ENCODE measurements at regions not wholly inside any gene's neighbourhood (a gene's known extent, or its start where the extent isn't known, plus 50 kb on each side); places are given as distances from the start of the nearest gene placed in this dataset.
"Not testable (repeated sequence)": the region's sequence is repeated elsewhere in the genome, so short reads cannot be mapped to it uniquely, and the experiment has no call there.

GRCh38 chr11:11004069-11004468 lies 146.2 kb upstream of the ZBED5 start:
- no peak for DNase-seq (ENCODE audit: low spot score)

DNA sequence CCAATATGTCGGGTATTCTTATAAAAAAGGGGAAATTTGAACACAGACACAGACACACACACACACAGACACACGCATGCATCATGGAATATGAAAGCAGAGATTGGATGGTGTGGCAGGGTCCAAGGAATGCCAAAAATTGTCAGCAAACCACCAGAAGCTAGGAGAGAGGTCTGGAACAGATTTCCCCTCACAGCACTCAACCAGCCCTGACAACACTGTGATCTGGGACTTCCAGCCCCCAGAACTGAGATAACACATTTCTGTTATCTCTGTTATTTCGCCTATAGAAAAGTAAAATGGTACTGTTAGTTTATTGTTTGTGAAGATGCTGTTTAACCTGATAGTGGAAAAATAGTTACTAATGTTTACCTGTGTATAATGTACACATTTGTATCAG lies 145.4 kb upstream of the ZBED5 start:
- DNase-seq (ENCODE audit: low spot score): no peak

DNA sequence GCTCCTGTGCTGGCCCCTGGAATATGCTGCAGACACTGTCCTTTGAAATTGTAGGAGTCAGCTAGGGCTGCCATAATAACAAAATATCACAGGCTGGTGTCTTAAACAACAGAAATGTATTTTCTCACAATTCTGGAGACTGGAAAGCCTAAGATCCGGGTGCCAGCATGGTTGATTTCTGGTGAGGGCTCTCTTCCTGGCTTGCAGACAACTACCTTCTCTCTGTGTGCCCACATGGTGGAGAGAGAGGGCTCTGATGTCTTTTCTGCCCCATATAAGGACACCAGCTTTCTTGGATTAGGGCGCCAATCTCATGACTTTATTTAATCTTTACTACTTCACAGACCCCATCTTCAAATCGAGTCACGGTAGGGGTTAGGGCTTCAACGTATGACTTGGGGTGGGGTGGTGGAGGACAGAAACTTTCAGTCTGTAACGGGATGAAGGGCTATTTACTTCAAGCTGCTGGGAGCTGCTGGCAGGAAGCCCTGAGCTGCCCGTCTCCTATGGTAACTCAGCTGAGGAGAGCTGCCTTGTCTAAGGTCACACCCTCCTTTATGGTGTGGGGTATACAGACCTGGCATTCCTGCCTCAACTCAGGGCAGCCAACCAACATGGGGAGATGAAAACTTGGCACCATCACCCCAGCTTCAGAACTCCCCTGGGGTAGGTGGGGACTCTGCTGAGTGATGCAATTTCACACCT lies 142.9 kb upstream of the ZBED5 start:
- no peak for DNase-seq (ENCODE audit: low spot score)

- DNase-seq (ENCODE audit: low spot score): no peak
Measured at GRCh38 chr11:10998674-10999073, 140.8 kb upstream of the ZBED5 start.

DNA sequence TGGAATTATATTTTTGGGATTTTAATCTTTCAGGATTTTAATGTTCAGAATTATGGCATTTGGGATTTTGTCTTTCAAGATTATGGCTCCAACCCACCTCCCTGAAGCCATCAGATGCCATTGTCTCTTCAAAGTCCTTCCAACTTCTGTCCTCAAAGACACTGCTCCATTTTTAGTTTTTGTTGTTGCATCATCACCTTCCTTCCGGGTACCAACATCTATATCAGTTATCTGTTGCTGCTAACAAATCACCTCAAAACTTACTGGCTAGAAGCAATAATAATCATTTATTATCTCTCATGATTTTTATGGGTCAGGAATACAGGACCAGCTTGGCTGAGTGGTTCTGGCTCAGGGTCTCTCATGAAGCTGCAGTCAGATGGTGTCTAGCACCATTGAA lies 138.8 kb upstream of the ZBED5 start:
- no peak for DNase-seq (ENCODE audit: low spot score)

- no peak for DNase-seq (ENCODE audit: low spot score)
Measured at GRCh38 chr11:10993640-10994039, 135.8 kb upstream of the ZBED5 start.

DNA sequence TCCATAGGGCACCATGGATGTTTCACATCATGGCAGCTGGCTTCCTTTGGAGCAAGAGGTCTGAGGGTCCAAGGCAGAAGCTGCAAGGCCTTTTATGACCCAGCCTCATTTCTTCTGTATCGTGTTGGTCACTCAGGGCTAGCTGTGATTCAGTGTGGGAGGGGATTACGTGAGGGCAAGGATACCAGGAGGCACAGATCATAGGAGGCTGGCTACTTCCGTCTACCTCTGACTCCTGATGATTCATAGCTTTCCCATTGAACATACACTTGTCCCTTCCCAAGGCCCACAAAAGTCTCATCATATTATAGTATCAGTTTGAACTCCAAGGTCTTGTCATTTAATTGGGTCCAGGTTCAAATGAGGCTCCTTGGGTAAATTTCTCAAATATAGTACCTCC lies 135.3 kb upstream of the ZBED5 start:
- no peak for DNase-seq (ENCODE audit: low spot score)

GRCh38 chr11:10991393-10991792 lies 133.5 kb upstream of the ZBED5 start:
- DNase-seq (ENCODE audit: low spot score): no peak

DNA sequence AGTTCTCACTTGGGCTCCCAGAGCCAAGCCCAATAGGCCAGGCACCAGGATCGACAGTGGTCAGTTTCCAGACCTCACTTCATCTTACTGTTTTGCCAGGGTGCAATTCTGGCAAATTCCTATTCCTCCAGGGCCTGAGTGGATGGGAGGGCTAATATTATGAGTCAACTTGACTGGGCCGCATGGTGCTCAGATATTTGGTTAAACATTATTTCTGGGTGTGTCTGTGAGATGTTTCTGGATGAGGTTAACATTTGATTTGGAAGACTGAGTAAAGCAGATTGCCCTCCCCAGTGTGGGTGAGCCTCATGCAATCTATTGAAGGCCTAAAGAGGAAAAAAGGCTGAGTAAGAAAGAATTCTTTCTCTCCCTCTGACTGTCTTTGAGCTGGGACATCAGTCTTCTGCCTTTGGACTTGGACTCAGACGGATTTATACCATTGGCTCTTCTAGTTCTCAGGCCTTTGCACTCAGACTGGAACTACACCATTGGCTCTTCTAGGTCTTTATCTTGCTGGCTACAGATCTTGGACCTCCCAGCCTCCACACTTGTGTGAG lies 132.9 kb upstream of the ZBED5 start:
- DNase-seq (ENCODE audit: low spot score): no peak

DNA sequence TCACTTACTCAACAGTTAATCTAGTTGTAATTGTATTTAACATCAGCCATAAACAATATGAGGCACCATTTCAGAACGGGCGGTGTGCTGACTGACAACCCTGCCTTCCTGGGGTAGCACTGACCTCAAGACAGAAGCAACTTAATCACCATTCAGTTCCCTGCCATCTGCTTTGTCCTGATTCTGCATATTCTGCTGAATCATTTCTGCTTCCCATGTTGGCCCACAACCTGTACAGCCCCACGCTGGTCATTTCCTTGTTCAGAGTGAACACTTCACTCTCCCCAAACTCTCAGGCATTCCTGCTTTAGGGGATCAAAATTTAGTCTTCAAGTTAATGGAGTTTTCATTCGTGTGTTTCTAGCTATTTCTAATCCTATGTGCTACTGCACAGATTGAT lies 132.3 kb upstream of the ZBED5 start:
- no peak for DNase-seq (ENCODE audit: low spot score)

- DNase-seq (ENCODE audit: low spot score): no peak
Measured at GRCh38 chr11:10986006-10986405, 128.2 kb upstream of the ZBED5 start.

DNA sequence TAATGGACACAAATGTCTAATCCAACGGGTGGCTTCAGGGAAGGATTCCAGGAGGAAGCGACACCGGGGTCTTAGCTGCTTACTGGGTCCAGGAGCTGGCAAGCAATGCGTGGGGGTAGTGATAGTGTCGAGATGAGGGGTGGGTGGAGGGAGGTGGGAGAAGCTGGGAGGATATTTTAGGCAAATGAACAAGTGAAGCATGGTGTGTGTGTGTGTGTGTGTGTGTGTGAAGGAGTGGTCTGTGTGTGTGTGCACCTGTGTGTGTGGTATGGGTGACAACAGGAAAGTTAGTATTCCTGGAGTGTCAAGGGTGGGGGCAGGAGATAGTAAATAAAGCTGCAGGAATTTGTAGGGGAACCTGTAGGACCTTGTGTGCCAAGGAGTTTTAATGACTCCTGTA lies 126.9 kb upstream of the ZBED5 start:
- DNase-seq (ENCODE audit: low spot score): no peak

GRCh38 chr11:10984250-10984649 lies 126.4 kb upstream of the ZBED5 start:
- DNase-seq (ENCODE audit: low spot score): no peak

- no peak for DNase-seq (ENCODE audit: low spot score)
Measured at GRCh38 chr11:10982704-10983510, 125.1 kb upstream of the ZBED5 start.

GRCh38 chr11:10979529-10979928 lies 121.7 kb upstream of the ZBED5 start:
- no peak for DNase-seq (ENCODE audit: low spot score)

- no peak for DNase-seq (ENCODE audit: low spot score)
Measured at GRCh38 chr11:10978198-10978597, 120.3 kb upstream of the ZBED5 start.

DNA sequence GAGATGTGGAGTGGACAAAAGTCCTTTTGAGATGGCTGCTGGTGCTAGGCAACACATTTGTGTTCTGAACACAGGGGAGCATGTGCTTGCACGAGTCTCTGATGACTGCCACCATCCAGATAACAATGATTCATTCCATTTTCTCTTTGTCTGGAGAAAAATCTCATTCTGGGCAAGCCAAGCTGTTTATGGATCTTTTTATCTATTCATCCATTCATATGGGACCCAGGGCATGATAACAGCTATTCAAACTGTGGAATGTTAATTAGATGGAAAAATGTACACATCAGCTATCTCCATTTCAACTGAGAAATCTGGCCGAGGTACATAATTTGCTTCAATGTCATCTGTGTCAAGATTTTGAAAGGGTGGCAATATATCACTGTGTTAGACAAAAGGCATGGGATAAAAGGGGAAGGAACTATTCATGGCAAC lies 117.5 kb upstream of the ZBED5 start:
- no peak for DNase-seq (ENCODE audit: low spot score)

GRCh38 chr11:10973416-10973815 lies 115.6 kb upstream of the ZBED5 start:
- DNase-seq (ENCODE audit: low spot score): no peak

DNA sequence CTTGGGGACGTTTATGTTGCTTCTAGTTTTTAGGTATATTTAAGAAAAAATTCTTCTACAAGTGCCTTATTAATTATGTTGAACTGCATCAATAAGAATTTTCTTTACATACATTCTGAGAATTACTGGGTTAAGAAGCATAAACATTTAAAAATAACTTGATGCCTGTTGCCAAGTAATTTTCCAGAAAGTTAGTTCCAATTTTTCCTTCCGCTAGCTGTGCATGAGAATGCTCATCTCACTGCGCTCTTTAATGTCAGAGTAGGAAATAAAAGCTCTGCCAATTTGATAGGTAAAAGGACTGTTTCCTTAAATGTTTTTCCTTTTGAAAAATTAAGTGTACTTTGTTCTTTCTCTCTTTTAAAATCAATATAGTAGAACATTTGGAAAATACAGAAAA lies 113.1 kb upstream of the ZBED5 start:
- DNase-seq (ENCODE audit: low spot score): no peak

DNA sequence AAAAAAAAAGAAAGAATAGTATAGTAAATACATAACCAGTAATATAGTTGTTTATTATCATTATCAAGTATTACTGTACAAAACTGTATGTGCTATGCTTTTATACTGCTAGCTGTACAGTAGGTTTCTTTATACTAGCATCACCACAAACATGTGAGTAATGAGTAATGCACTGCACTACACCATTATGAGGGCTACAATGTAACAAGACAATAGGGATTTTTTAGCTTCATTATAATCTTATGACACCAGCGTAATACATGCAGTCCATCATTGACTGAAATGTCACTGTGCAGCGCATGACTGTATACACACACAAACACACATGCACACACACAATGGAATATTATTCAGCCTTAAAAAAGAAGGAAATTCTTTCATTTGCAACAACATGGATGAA lies 111.5 kb upstream of the ZBED5 start:
- no peak for DNase-seq (ENCODE audit: low spot score)

GRCh38 chr11:10956884-10957283 lies 99.0 kb upstream of the ZBED5 start:
- not testable (repeated sequence) for DNase-seq (ENCODE audit: low spot score)

GRCh38 chr11:10955616-10956015 lies 97.8 kb upstream of the ZBED5 start:
- DNase-seq (ENCODE audit: low spot score): no peak

DNA sequence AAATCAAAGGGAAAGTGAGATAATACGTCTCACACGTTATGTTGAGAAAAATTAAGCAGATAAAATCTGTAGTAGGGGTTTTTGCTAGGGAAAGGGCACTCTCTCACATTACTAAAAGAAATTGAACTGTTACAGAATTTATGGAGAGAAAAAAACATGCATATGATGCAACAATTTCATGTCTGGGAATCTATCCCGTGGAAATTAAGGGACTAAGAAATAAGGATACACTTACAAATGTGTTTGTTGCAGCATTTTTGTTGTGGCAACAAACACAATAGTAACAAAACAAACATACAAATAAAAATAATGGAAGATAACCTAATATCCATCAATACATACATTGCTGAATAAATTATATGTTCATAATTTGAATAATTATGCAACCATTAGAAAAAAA lies 96.3 kb upstream of the ZBED5 start:
- no peak for DNase-seq (ENCODE audit: low spot score)

All from D341Med (cell line).